ENCODE measurements at regions not wholly inside any gene's neighbourhood (a gene's known extent, or its start where the extent isn't known, plus 50 kb on each side); places are given as distances from the start of the nearest gene placed in this dataset.

- Histone ChIP-seq H3K9me1 (replicated peaks; ENCODE audit: control insufficient read depth, extremely low read depth, insufficient read depth, low read length) (no peaks in the 10 kb centered on the region), H3K27ac (ENCODE audit: insufficient read depth, low read depth, low read length) (no peak overlapping the region), H3K79me2 (ENCODE audit: control insufficient read depth, insufficient read depth, low read length) (no peaks in the 10 kb centered on the region), H3K27me3 (ENCODE audit: control insufficient read depth in 2 of 2, insufficient read depth in 2 of 2, low read length in 2 of 2) (no peaks in the 10 kb centered on the region), H3K4me2 (ENCODE audit: insufficient read depth, low read length) (no peak overlapping the region), H3K9me3 (replicated peaks; ENCODE audit: control insufficient read depth, insufficient read depth, low read length) (peaks cover 4% of the 10 kb centered on the region), H3K9ac (replicated peaks; ENCODE audit: extremely low read depth, insufficient read depth, low read length) (no peak overlapping the region), H3K36me3 (ENCODE audit: control insufficient read depth in 2 of 2, extremely low read depth in 1 of 2, insufficient read depth in 2 of 2, low read length in 2 of 2) (no peaks in the 10 kb centered on the region), H2AFZ (ENCODE audit: low read depth, low read length) (no peak overlapping the region), H3K4me1 (ENCODE audit: control insufficient read depth, extremely low read depth, insufficient read depth, low read length) (no peaks in the 10 kb centered on the region), H4K20me1 (replicated peaks; ENCODE audit: control insufficient read depth, extremely low read depth, insufficient read depth, low read length) (no peaks in the 10 kb centered on the region), H3K4me3 (replicated peaks in 1 of 3; ENCODE audit: insufficient read depth in 1 of 3, low read depth in 1 of 3, low read length in 3 of 3) (no peak overlapping the region)
- POLR2A ChIA-PET: no interaction called here
- intact Hi-C loops (cut with micrococcal nuclease) (no loop called here), dilution Hi-C loops (cut with MboI; ENCODE audit: extremely low pct_ligation_motif_present, low sequenced_read_pairs) (no loop called here)
- TF ChIP-seq, protein P1, sequence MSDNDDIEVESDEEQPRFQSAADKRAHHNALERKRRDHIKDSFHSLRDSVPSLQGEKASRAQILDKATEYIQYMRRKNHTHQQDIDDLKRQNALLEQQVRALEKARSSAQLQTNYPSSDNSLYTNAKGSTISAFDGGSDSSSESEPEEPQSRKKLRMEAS (IDR thresholded peaks at IDR 0.05; ENCODE audit: insufficient read depth, insufficient read length): no peak
- TF ChIP-seq MYC (IDR thresholded peaks at IDR 0.05; ENCODE audit: low read depth, low read length) (no peak), FOS (IDR thresholded peaks at IDR 0.05; ENCODE audit: borderline replicate concordance, insufficient read depth, low read length) (no peak), EZH2 (IDR thresholded peaks at IDR 0.05; ENCODE audit: borderline replicate concordance, low read depth, low read length, severe bottlenecking) (no peak), GATA2 (IDR thresholded peaks at IDR 0.05; ENCODE audit: insufficient read depth, insufficient read length, low read depth, low read length) (no peak)
- DNase-seq (ENCODE audit: low read depth, low spot score) (no peak), FAIRE-seq (no peak)
- CTCF ChIA-PET: no interaction called here
- BruUV-seq (replicated peaks): no TSS peak
Measured at GRCh38 chr5:4356201-4356600, 760.6 kb downstream of the IRX1 start.

GRCh38 chr5:4359847-4360246, 764.2 kb downstream of the IRX1 start:
- FAIRE-seq (no peak), DNase-seq (ENCODE audit: low read depth, low spot score) (no peak)
- dilution Hi-C loops (cut with MboI; ENCODE audit: extremely low pct_ligation_motif_present, low sequenced_read_pairs): no loop called here
- intact Hi-C loops (cut with micrococcal nuclease): no loop called here
- POLR2A ChIA-PET: no interaction called here
- no TSS peak for BruUV-seq (replicated peaks)
- H3K4me2 ChIP-seq (ENCODE audit: insufficient read depth, low read length): no peak overlapping the region
- no peak overlapping the region for H3K4me3 ChIP-seq (replicated peaks in 1 of 3; ENCODE audit: insufficient read depth in 1 of 3, low read depth in 1 of 3, low read length in 3 of 3)
- no peak overlapping the region for H3K9ac ChIP-seq (replicated peaks; ENCODE audit: extremely low read depth, insufficient read depth, low read length)
- no peaks in the 10 kb centered on the region for H3K4me1 ChIP-seq (ENCODE audit: control insufficient read depth, extremely low read depth, insufficient read depth, low read length)
- TF ChIP-seq, protein P1 (IDR thresholded peaks at IDR 0.05; ENCODE audit: insufficient read depth, insufficient read length): no peak
- TF ChIP-seq POLR2A (IDR thresholded peaks at IDR 0.05; ENCODE audit: low read depth, low read length): no peak
- TF ChIP-seq GATA2 (IDR thresholded peaks at IDR 0.05; ENCODE audit: insufficient read depth, insufficient read length, low read depth, low read length): no peak
- no peak for TF ChIP-seq FOS (IDR thresholded peaks at IDR 0.05; ENCODE audit: borderline replicate concordance, insufficient read depth, low read length)
- no peak for TF ChIP-seq JUN (IDR thresholded peaks at IDR 0.05; ENCODE audit: borderline replicate concordance, insufficient read depth, insufficient read length, low read depth)
- TF ChIP-seq POLR2AphosphoS5 (IDR thresholded peaks at IDR 0.05; ENCODE audit: insufficient read depth, low read depth, low read length): no peak
- TF ChIP-seq EZH2 (IDR thresholded peaks at IDR 0.05; ENCODE audit: borderline replicate concordance, low read depth, low read length, severe bottlenecking): no peak
- no peak for TF ChIP-seq CTCF (IDR thresholded peaks at IDR 0.05; ENCODE audit: extremely low read depth in 1 of 2, insufficient read depth in 1 of 2, low read depth in 1 of 2, low read length in 2 of 2)
- no peak for TF ChIP-seq MYC (IDR thresholded peaks at IDR 0.05; ENCODE audit: low read depth, low read length)
- H3K9me3 ChIP-seq (replicated peaks; ENCODE audit: control insufficient read depth, insufficient read depth, low read length): peaks cover 4% of the 10 kb centered on the region
- H3K79me2 ChIP-seq (ENCODE audit: control insufficient read depth, insufficient read depth, low read length): no peaks in the 10 kb centered on the region
- CTCF ChIA-PET: no interaction called here
- no peaks in the 10 kb centered on the region for H4K20me1 ChIP-seq (replicated peaks; ENCODE audit: control insufficient read depth, extremely low read depth, insufficient read depth, low read length)
- no peak overlapping the region for H3K27ac ChIP-seq (ENCODE audit: insufficient read depth, low read depth, low read length)
- H2AFZ ChIP-seq (ENCODE audit: low read depth, low read length): no peak overlapping the region
- H3K9me1 ChIP-seq (replicated peaks; ENCODE audit: control insufficient read depth, extremely low read depth, insufficient read depth, low read length): no peaks in the 10 kb centered on the region
- H3K36me3 ChIP-seq (ENCODE audit: control insufficient read depth in 2 of 2, extremely low read depth in 1 of 2, insufficient read depth in 2 of 2, low read length in 2 of 2): no peaks in the 10 kb centered on the region
- no peaks in the 10 kb centered on the region for H3K27me3 ChIP-seq (ENCODE audit: control insufficient read depth in 2 of 2, insufficient read depth in 2 of 2, low read length in 2 of 2)
